ENCODE measurements at regions not wholly inside any gene's neighbourhood (a gene's known extent, or its start where the extent isn't known, plus 50 kb on each side); places are given as distances from the start of the nearest gene placed in this dataset.

GRCh38 chr4:30160140-30160539 is 560.0 kb upstream of the PCDH7 start:
- Histone ChIP-seq H3K4me1 (replicated peaks; ENCODE audit: insufficient read depth) (no peaks in the 10 kb centered on the region), H3K4me2 (no peak overlapping the region), H3K27ac (no peak overlapping the region), H3K4me3 (no peak overlapping the region), H3K9me2 (ENCODE audit: insufficient read depth) (no peaks in the 10 kb centered on the region), H3K27me3 (ENCODE audit: insufficient read depth, low read depth) (no peaks in the 10 kb centered on the region), H3K36me3 (ENCODE audit: low read depth) (no peaks in the 10 kb centered on the region), H3K79me2 (ENCODE audit: low read depth) (no peaks in the 10 kb centered on the region), H2AFZ (no peak overlapping the region), H3K9me3 (ENCODE audit: insufficient read depth, low read depth) (no peaks in the 10 kb centered on the region), H3F3A (ENCODE audit: insufficient read depth, low read depth) (no peaks in the 10 kb centered on the region), H4K20me1 (ENCODE audit: insufficient read depth) (no peaks in the 10 kb centered on the region)
- BruUV-seq (replicated peaks): no TSS peak
- intact Hi-C loops (cut with micrococcal nuclease; ENCODE audit: unreplicated experiment): no loop called here
- POLR2A ChIA-PET (ENCODE audit: unreplicated experiment): no interaction called here
- TF ChIP-seq EZH2 (IDR thresholded peaks at IDR 0.05; ENCODE audit: low read depth) (no peak), CTCF (conservative IDR thresholded peaks at IDR 0.05) (no peak)
- CTCF ChIA-PET: no interaction called here
- no peak for DNase-seq

GRCh38 chr4:30172416-30172815 is 547.8 kb upstream of the PCDH7 start:
- ChIA-PET CTCF (no interaction called here), POLR2A (ENCODE audit: unreplicated experiment) (no interaction called here)
- Histone ChIP-seq H3K4me2 (no peak overlapping the region), H3K9me2 (ENCODE audit: insufficient read depth) (no peaks in the 10 kb centered on the region), H3K36me3 (ENCODE audit: low read depth) (no peaks in the 10 kb centered on the region), H3K4me3 (no peak overlapping the region), H3F3A (ENCODE audit: insufficient read depth, low read depth) (no peaks in the 10 kb centered on the region), H3K79me2 (ENCODE audit: low read depth) (no peaks in the 10 kb centered on the region), H2AFZ (no peak overlapping the region), H4K20me1 (ENCODE audit: insufficient read depth) (no peaks in the 10 kb centered on the region), H3K27me3 (ENCODE audit: insufficient read depth, low read depth) (no peaks in the 10 kb centered on the region), H3K9me3 (ENCODE audit: insufficient read depth, low read depth) (no peaks in the 10 kb centered on the region), H3K4me1 (replicated peaks; ENCODE audit: insufficient read depth) (no peaks in the 10 kb centered on the region), H3K27ac (no peak overlapping the region)
- TF ChIP-seq EZH2 (IDR thresholded peaks at IDR 0.05; ENCODE audit: low read depth) (no peak), CTCF (conservative IDR thresholded peaks at IDR 0.05) (no peak)
- DNase-seq: no peak
- intact Hi-C loops (cut with micrococcal nuclease; ENCODE audit: unreplicated experiment): no loop called here
- no TSS peak for BruUV-seq (replicated peaks)

- Histone ChIP-seq H3K79me2 (ENCODE audit: low read depth) (no peaks in the 10 kb centered on the region), H4K20me1 (ENCODE audit: insufficient read depth) (no peaks in the 10 kb centered on the region), H3K4me1 (replicated peaks; ENCODE audit: insufficient read depth) (no peaks in the 10 kb centered on the region), H3K36me3 (ENCODE audit: low read depth) (no peaks in the 10 kb centered on the region), H3F3A (ENCODE audit: insufficient read depth, low read depth) (no peaks in the 10 kb centered on the region), H3K27ac (no peak overlapping the region), H3K9me3 (ENCODE audit: insufficient read depth, low read depth) (no peaks in the 10 kb centered on the region), H2AFZ (no peak overlapping the region), H3K9me2 (ENCODE audit: insufficient read depth) (no peaks in the 10 kb centered on the region; the same call in 1 of the 2 replicates), H3K4me3 (no peak overlapping the region), H3K27me3 (ENCODE audit: insufficient read depth, low read depth) (no peaks in the 10 kb centered on the region), H3K4me2 (no peak overlapping the region)
- ChIA-PET POLR2A (ENCODE audit: unreplicated experiment) (no interaction called here), CTCF (no interaction called here)
- intact Hi-C loops (cut with micrococcal nuclease; ENCODE audit: unreplicated experiment): no loop called here
- TF ChIP-seq EZH2 (IDR thresholded peaks at IDR 0.05; ENCODE audit: low read depth): no peak
- TF ChIP-seq CTCF (conservative IDR thresholded peaks at IDR 0.05): no peak
- DNase-seq: no peak
- no TSS peak for BruUV-seq (replicated peaks)
These were observed 538.7 kb upstream of the PCDH7 start for GRCh38 chr4:30181512-30181911.
